H1 (cell line): ENCODE measurements at regions not wholly inside any gene's neighbourhood (a gene's known extent, or its start where the extent isn't known, plus 50 kb on each side); places are given as distances from the start of the nearest gene placed in this dataset.

Experiments
- TF ChIP-seq, protein P1 (sequence below): fragments of 300-600 bp; sonication (generic); IDR thresholded peaks from 2 replicates; pipeline ENCODE4 v1.7.1; 2012; ENCODE audit warnings: low read length, moderate library complexity, mild to moderate bottlenecking, inconsistent platforms; ENCODE audit not compliant: insufficient replicate concordance

DNA sequence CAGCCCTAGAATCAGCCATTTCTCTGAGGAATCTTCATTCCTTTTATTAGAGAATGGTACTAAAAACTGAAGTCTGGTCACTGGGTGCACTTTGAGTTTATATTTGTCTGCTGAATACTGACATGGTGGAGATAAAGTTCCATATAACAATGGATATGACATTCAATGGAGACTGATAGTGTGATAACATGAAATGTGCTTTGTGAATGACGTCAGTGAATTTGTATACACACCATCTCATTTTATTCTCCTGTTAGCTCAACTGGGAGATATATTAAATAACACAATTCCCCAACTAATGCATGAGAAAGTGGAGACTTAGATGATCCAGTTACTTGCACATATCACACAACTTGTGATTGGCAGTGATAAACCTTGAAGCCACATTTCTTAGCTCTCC is 446.7 kb downstream of the DOK5 start (continued):
- TF ChIP-seq, protein P1, sequence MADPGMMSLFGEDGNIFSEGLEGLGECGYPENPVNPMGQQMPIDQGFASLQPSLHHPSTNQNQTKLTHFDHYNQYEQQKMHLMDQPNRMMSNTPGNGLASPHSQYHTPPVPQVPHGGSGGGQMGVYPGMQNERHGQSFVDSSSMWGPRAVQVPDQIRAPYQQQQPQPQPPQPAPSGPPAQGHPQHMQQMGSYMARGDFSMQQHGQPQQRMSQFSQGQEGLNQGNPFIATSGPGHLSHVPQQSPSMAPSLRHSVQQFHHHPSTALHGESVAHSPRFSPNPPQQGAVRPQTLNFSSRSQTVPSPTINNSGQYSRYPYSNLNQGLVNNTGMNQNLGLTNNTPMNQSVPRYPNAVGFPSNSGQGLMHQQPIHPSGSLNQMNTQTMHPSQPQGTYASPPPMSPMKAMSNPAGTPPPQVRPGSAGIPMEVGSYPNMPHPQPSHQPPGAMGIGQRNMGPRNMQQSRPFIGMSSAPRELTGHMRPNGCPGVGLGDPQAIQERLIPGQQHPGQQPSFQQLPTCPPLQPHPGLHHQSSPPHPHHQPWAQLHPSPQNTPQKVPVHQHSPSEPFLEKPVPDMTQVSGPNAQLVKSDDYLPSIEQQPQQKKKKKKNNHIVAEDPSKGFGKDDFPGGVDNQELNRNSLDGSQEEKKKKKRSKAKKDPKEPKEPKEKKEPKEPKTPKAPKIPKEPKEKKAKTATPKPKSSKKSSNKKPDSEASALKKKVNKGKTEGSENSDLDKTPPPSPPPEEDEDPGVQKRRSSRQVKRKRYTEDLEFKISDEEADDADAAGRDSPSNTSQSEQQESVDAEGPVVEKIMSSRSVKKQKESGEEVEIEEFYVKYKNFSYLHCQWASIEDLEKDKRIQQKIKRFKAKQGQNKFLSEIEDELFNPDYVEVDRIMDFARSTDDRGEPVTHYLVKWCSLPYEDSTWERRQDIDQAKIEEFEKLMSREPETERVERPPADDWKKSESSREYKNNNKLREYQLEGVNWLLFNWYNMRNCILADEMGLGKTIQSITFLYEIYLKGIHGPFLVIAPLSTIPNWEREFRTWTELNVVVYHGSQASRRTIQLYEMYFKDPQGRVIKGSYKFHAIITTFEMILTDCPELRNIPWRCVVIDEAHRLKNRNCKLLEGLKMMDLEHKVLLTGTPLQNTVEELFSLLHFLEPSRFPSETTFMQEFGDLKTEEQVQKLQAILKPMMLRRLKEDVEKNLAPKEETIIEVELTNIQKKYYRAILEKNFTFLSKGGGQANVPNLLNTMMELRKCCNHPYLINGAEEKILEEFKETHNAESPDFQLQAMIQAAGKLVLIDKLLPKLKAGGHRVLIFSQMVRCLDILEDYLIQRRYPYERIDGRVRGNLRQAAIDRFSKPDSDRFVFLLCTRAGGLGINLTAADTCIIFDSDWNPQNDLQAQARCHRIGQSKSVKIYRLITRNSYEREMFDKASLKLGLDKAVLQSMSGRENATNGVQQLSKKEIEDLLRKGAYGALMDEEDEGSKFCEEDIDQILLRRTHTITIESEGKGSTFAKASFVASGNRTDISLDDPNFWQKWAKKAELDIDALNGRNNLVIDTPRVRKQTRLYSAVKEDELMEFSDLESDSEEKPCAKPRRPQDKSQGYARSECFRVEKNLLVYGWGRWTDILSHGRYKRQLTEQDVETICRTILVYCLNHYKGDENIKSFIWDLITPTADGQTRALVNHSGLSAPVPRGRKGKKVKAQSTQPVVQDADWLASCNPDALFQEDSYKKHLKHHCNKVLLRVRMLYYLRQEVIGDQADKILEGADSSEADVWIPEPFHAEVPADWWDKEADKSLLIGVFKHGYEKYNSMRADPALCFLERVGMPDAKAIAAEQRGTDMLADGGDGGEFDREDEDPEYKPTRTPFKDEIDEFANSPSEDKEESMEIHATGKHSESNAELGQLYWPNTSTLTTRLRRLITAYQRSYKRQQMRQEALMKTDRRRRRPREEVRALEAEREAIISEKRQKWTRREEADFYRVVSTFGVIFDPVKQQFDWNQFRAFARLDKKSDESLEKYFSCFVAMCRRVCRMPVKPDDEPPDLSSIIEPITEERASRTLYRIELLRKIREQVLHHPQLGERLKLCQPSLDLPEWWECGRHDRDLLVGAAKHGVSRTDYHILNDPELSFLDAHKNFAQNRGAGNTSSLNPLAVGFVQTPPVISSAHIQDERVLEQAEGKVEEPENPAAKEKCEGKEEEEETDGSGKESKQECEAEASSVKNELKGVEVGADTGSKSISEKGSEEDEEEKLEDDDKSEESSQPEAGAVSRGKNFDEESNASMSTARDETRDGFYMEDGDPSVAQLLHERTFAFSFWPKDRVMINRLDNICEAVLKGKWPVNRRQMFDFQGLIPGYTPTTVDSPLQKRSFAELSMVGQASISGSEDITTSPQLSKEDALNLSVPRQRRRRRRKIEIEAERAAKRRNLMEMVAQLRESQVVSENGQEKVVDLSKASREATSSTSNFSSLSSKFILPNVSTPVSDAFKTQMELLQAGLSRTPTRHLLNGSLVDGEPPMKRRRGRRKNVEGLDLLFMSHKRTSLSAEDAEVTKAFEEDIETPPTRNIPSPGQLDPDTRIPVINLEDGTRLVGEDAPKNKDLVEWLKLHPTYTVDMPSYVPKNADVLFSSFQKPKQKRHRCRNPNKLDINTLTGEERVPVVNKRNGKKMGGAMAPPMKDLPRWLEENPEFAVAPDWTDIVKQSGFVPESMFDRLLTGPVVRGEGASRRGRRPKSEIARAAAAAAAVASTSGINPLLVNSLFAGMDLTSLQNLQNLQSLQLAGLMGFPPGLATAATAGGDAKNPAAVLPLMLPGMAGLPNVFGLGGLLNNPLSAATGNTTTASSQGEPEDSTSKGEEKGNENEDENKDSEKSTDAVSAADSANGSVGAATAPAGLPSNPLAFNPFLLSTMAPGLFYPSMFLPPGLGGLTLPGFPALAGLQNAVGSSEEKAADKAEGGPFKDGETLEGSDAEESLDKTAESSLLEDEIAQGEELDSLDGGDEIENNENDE, result no peak
